ENCODE measurements at regions not wholly inside any gene's neighbourhood (a gene's known extent, or its start where the extent isn't known, plus 50 kb on each side); places are given as distances from the start of the nearest gene placed in this dataset.

DNA sequence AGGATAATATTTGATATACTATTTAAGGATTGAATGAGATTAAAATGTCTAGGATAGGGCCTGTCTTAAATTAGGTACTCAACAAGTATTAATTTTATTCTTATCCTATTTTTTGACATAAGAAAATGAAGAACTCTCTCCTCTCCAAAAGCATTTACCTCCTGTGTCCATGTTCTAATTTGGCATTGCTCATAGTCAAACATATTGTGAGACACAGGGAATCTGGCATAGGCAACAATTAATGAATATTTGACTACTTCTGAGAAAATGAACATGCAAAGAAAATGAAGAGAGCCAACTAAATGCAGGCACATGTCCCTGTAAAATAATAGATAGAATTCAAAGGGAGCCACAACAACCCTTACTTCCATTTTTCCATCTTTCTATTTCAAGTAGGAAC is 198.5 kb upstream of the C11orf87 start:
- H4K8ac ChIP-seq (ENCODE audit: extremely low read depth, insufficient read depth, low read length): no peak overlapping the region
- no peak overlapping the region for H2BK20ac ChIP-seq (ENCODE audit: low read length)
- no peak overlapping the region for H2BK12ac ChIP-seq (ENCODE audit: low read depth, low read length)
- no peak overlapping the region for H2AFZ ChIP-seq (ENCODE audit: low read length)
- H2BK15ac ChIP-seq (ENCODE audit: low read length): no peak overlapping the region
- no peak overlapping the region for H3K18ac ChIP-seq (ENCODE audit: extremely low read depth, low read length)
- no peak overlapping the region for H2BK5ac ChIP-seq (ENCODE audit: low read depth, low read length)
- H3K4me3 ChIP-seq (ENCODE audit: extremely low read depth in 1 of 4, insufficient read depth in 2 of 4, low read depth in 3 of 4, low read length in 4 of 4): no peak overlapping the region
- H3K9me3 ChIP-seq (ENCODE audit: insufficient read depth in 2 of 2, low read depth in 1 of 2, low read length in 1 of 2): no peaks in the 10 kb centered on the region
- H3K36me3 ChIP-seq (ENCODE audit: control insufficient read depth in 2 of 4, insufficient read depth in 4 of 4, low read length in 3 of 4): no peaks in the 10 kb centered on the region
- no peak for FAIRE-seq
- H3K27ac ChIP-seq (ENCODE audit: low read depth, low read length): no peak overlapping the region
- H3K4me2 ChIP-seq (ENCODE audit: insufficient read depth in 1 of 2, low read depth in 2 of 2, low read length in 2 of 2): no peak overlapping the region
- ChIA-PET CTCF (ENCODE audit: partially characterized antibody) (interaction anchor here (0.6 kb wide), 1 partner anchor 36 kb away, joined by 3 read pairs; no protein-coding TSS in a partner anchor), POLR2A (ENCODE audit: partially characterized antibody) (no interaction called here)
- no peak overlapping the region for H2AK5ac ChIP-seq (ENCODE audit: low read depth, low read length)
- H3K79me1 ChIP-seq (ENCODE audit: low read depth, low read length): no peaks in the 10 kb centered on the region
- H4K20me1 ChIP-seq (replicated peaks in 1 of 2; ENCODE audit: control insufficient read depth in 1 of 2, insufficient read depth in 2 of 2, low read length in 2 of 2): no peaks in the 10 kb centered on the region
- H3K14ac ChIP-seq (ENCODE audit: insufficient read length): no peak overlapping the region
- no peaks in the 10 kb centered on the region for H3K4me1 ChIP-seq (replicated peaks in 1 of 4; ENCODE audit: control insufficient read depth in 3 of 4, insufficient read depth in 4 of 4, low read length in 3 of 4)
- H3K9ac ChIP-seq (replicated peaks in 1 of 4; ENCODE audit: extremely low read depth in 1 of 4, low read depth in 3 of 4, low read length in 3 of 4): no peak overlapping the region
- H3K23ac ChIP-seq (ENCODE audit: insufficient read length): no peak overlapping the region
- DNase-seq (ENCODE audit: low read depth in 1 of 2, low spot score in 2 of 2): no peak
- no peak overlapping the region for H2BK120ac ChIP-seq (replicated peaks; ENCODE audit: low read depth, low read length)
- no peak overlapping the region for H3K56ac ChIP-seq (replicated peaks; ENCODE audit: insufficient read length, low read depth, low read length)
- no peak overlapping the region for H4K5ac ChIP-seq (ENCODE audit: insufficient read length, low read depth, low read length)
- H3K4ac ChIP-seq (replicated peaks; ENCODE audit: insufficient read length, low read depth, low read length): no peak overlapping the region
- no peak overlapping the region for H4K91ac ChIP-seq (replicated peaks; ENCODE audit: insufficient read length, low read length)
- no peaks in the 10 kb centered on the region for H3K27me3 ChIP-seq (replicated peaks in 1 of 4; ENCODE audit: control insufficient read depth in 3 of 4, extremely low read depth in 1 of 4, insufficient read depth in 3 of 4, low read length in 3 of 4)
- H3K23me2 ChIP-seq (ENCODE audit: low read depth, low read length): no peaks in the 10 kb centered on the region
- no peaks in the 10 kb centered on the region for H3K79me2 ChIP-seq (ENCODE audit: control insufficient read depth in 1 of 2, insufficient read depth in 2 of 2, low read length in 2 of 2)
- TF ChIP-seq TAF1 (IDR thresholded peaks at IDR 0.05; ENCODE audit: low read depth, low read length): no peak
- TF ChIP-seq SUZ12 (IDR thresholded peaks at IDR 0.05; ENCODE audit: low read length): no peak
- no peak for TF ChIP-seq CREB1 (IDR thresholded peaks at IDR 0.05)
- no peak for TF ChIP-seq POLR2A (IDR thresholded peaks at IDR 0.05; ENCODE audit: control extremely low read depth in 1 of 2, low read depth in 2 of 2, low read length in 2 of 2)
- no peak for TF ChIP-seq HDAC2 (IDR thresholded peaks at IDR 0.05; ENCODE audit: borderline replicate concordance in 1 of 2, low read depth in 2 of 2, low read length in 2 of 2)
- no peak for TF ChIP-seq RNF2 (IDR thresholded peaks at IDR 0.05; ENCODE audit: borderline replicate concordance, low read depth, low read length, missing control alignments, poor library complexity, severe bottlenecking)
- TF ChIP-seq PHF8 (conservative IDR thresholded peaks at IDR 0.05; ENCODE audit: low read depth, low read length): no peak
- TF ChIP-seq TCF12 (IDR thresholded peaks at IDR 0.05; ENCODE audit: low read depth, low read length): no peak
- no peak for TF ChIP-seq JUND (IDR thresholded peaks at IDR 0.05; ENCODE audit: low read length)
- TF ChIP-seq, protein P1, sequence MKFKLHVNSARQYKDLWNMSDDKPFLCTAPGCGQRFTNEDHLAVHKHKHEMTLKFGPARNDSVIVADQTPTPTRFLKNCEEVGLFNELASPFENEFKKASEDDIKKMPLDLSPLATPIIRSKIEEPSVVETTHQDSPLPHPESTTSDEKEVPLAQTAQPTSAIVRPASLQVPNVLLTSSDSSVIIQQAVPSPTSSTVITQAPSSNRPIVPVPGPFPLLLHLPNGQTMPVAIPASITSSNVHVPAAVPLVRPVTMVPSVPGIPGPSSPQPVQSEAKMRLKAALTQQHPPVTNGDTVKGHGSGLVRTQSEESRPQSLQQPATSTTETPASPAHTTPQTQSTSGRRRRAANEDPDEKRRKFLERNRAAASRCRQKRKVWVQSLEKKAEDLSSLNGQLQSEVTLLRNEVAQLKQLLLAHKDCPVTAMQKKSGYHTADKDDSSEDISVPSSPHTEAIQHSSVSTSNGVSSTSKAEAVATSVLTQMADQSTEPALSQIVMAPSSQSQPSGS (IDR thresholded peaks at IDR 0.05; ENCODE audit: low read length): no peak
- no peak for TF ChIP-seq NANOG (IDR thresholded peaks at IDR 0.05; ENCODE audit: insufficient read depth, low read depth, low read length, poor library complexity, severe bottlenecking)
- TF ChIP-seq CBX8 (IDR thresholded peaks at IDR 0.05; ENCODE audit: borderline replicate concordance, low read depth, low read length): no peak
- TF ChIP-seq SIRT6 (IDR thresholded peaks at IDR 0.05; ENCODE audit: low read length): no peak
- TF ChIP-seq RBBP5 (IDR thresholded peaks at IDR 0.05; ENCODE audit: borderline replicate concordance, low read depth, low read length): no peak
- no peak for TF ChIP-seq SRF (IDR thresholded peaks at IDR 0.05; ENCODE audit: low read depth, low read length)
